UCSD-AML1 (cell line): ENCODE measurements at regions not wholly inside any gene's neighbourhood (a gene's known extent, or its start where the extent isn't known, plus 50 kb on each side); places are given as distances from the start of the nearest gene placed in this dataset.

Source experiments
- DNase-seq: peaks from one replicate; lab custom pipeline; 2025; ENCODE audit not compliant: unreplicated experiment; lab: John Stamatoyannopoulos, UW

GRCh38 chr17:71710816-71711215 is 410.0 kb upstream of the SOX9 start:
- DNase-seq, result no peak

GRCh38 chr17:71713846-71714245 is 407.0 kb upstream of the SOX9 start:
- DNase-seq, result no peak

GRCh38 chr17:71724339-71724738 is 396.5 kb upstream of the SOX9 start:
- DNase-seq, result no peak

- no peak for DNase-seq
These were observed 395.0 kb upstream of the SOX9 start for GRCh38 chr17:71725811-71726210.

- DNase-seq, result no peak
These were observed 394.5 kb upstream of the SOX9 start for GRCh38 chr17:71726341-71726740.

GRCh38 chr17:71727292-71727691 is 393.5 kb upstream of the SOX9 start:
- no peak for DNase-seq

- DNase-seq, result no peak
These were observed 393.1 kb upstream of the SOX9 start for GRCh38 chr17:71727723-71728122.

- DNase-seq, result no peak
These were observed 389.9 kb upstream of the SOX9 start for GRCh38 chr17:71730871-71731270.

- DNase-seq, result no peak
These were observed 384.9 kb upstream of the SOX9 start for GRCh38 chr17:71735893-71736292.

- no peak for DNase-seq
These were observed 380.0 kb upstream of the SOX9 start for GRCh38 chr17:71740866-71741265.

GRCh38 chr17:71741836-71742235 is 379.0 kb upstream of the SOX9 start:
- no peak for DNase-seq

GRCh38 chr17:71748872-71749271 is 371.9 kb upstream of the SOX9 start:
- no peak for DNase-seq

- no peak for DNase-seq
These were observed 367.8 kb upstream of the SOX9 start for GRCh38 chr17:71753070-71753469.

- no peak for DNase-seq
These were observed 363.7 kb upstream of the SOX9 start for GRCh38 chr17:71757156-71757555.

GRCh38 chr17:71757956-71758355 is 362.9 kb upstream of the SOX9 start:
- DNase-seq, result no peak

- DNase-seq, result no peak
These were observed 361.3 kb upstream of the SOX9 start for GRCh38 chr17:71759422-71760060.

- no peak for DNase-seq
These were observed 360.6 kb upstream of the SOX9 start for GRCh38 chr17:71760062-71760720.

- no peak for DNase-seq
These were observed 358.3 kb upstream of the SOX9 start for GRCh38 chr17:71762526-71762925.

GRCh38 chr17:71764505-71764904 is 356.3 kb upstream of the SOX9 start:
- no peak for DNase-seq

- no peak for DNase-seq
These were observed 355.4 kb upstream of the SOX9 start for GRCh38 chr17:71765437-71765836.

GRCh38 chr17:71769850-71770249 is 351.0 kb upstream of the SOX9 start:
- DNase-seq, result no peak

- DNase-seq, result no peak
These were observed 343.7 kb upstream of the SOX9 start for GRCh38 chr17:71777048-71777640.

- no peak for DNase-seq
These were observed 341.3 kb upstream of the SOX9 start for GRCh38 chr17:71779482-71779881.
